ENCODE measurements at regions not wholly inside any gene's neighbourhood (a gene's known extent, or its start where the extent isn't known, plus 50 kb on each side); places are given as distances from the start of the nearest gene placed in this dataset.

- FAIRE-seq (no peak), DNase-seq (ENCODE audit: insufficient read length, low spot score) (no peak)
Observed at GRCh38 chr11:116242006-116242405, 530.8 kb downstream of the BUD13 start.

GRCh38 chr11:116240710-116241109, 532.1 kb downstream of the BUD13 start:
- FAIRE-seq (no peak), DNase-seq (ENCODE audit: insufficient read length, low spot score) (no peak)

- DNase-seq (ENCODE audit: insufficient read length, low spot score) (no peak), FAIRE-seq (no peak)
Observed at GRCh38 chr11:116239247-116239646, 533.5 kb downstream of the BUD13 start.

- FAIRE-seq = no peak
- no peak for DNase-seq (ENCODE audit: insufficient read length, low spot score)
Observed at GRCh38 chr11:116234989-116235568, 537.7 kb downstream of the BUD13 start.

GRCh38 chr11:116233561-116233960, 539.2 kb downstream of the BUD13 start:
- no peak for FAIRE-seq
- no peak for DNase-seq (ENCODE audit: insufficient read length, low spot score)

- FAIRE-seq (no peak), DNase-seq (ENCODE audit: insufficient read length, low spot score) (no peak)
Observed at GRCh38 chr11:116232364-116232828, 540.4 kb downstream of the BUD13 start.

- DNase-seq (ENCODE audit: insufficient read length, low spot score) = no peak
- no peak for FAIRE-seq
Observed at GRCh38 chr11:116231543-116231942, 541.2 kb downstream of the BUD13 start.

- no peak for FAIRE-seq
- no peak for DNase-seq (ENCODE audit: insufficient read length, low spot score)
Observed at GRCh38 chr11:116230438-116230837, 542.3 kb downstream of the BUD13 start.

- FAIRE-seq (no peak), DNase-seq (ENCODE audit: insufficient read length, low spot score) (no peak)
Observed at GRCh38 chr11:116229236-116229970, 543.4 kb downstream of the BUD13 start.

- DNase-seq (ENCODE audit: insufficient read length, low spot score) (no peak), FAIRE-seq (no peak)
Observed at GRCh38 chr11:116226731-116227130, 546.1 kb downstream of the BUD13 start.

GRCh38 chr11:116225784-116226585, 546.8 kb downstream of the BUD13 start:
- FAIRE-seq (no peak), DNase-seq (ENCODE audit: insufficient read length, low spot score) (no peak)

GRCh38 chr11:116225236-116225635, 547.6 kb downstream of the BUD13 start:
- no peak for DNase-seq (ENCODE audit: insufficient read length, low spot score)

GRCh38 chr11:116224889-116225200, 547.9 kb downstream of the BUD13 start:
- FAIRE-seq (no peak), DNase-seq (ENCODE audit: insufficient read length, low spot score) (no peak)

More at GRCh38 chr11:116225236-116225635, 547.6 kb downstream of the BUD13 start:
- FAIRE-seq = no peak

- DNase-seq (ENCODE audit: insufficient read length, low spot score) (peak; percentile 25), FAIRE-seq (no peak)
Observed at GRCh38 chr11:116224154-116224888, 548.5 kb downstream of the BUD13 start.

- FAIRE-seq = no peak
- no peak for DNase-seq (ENCODE audit: insufficient read length, low spot score)
Observed at GRCh38 chr11:116221351-116221750, 551.4 kb downstream of the BUD13 start.

GRCh38 chr11:116219171-116219635, 553.6 kb downstream of the BUD13 start:
- DNase-seq (ENCODE audit: insufficient read length, low spot score) (no peak), FAIRE-seq (no peak)

- FAIRE-seq (no peak), DNase-seq (ENCODE audit: insufficient read length, low spot score) (no peak)
Observed at GRCh38 chr11:116217441-116217840, 555.3 kb downstream of the BUD13 start.

GRCh38 chr11:116217006-116217405, 555.8 kb downstream of the BUD13 start:
- DNase-seq (ENCODE audit: insufficient read length, low spot score) (no peak), FAIRE-seq (no peak)

- no peak for FAIRE-seq
- DNase-seq (ENCODE audit: insufficient read length, low spot score) = no peak
Observed at GRCh38 chr11:116215471-116216113, 557.2 kb downstream of the BUD13 start.

- no peak for DNase-seq (ENCODE audit: insufficient read length, low spot score)
- FAIRE-seq = no peak
Observed at GRCh38 chr11:116211147-116211546, 561.6 kb downstream of the BUD13 start.
